ENCODE measurements at regions not wholly inside any gene's neighbourhood (a gene's known extent, or its start where the extent isn't known, plus 50 kb on each side); places are given as distances from the start of the nearest gene placed in this dataset.

DNA sequence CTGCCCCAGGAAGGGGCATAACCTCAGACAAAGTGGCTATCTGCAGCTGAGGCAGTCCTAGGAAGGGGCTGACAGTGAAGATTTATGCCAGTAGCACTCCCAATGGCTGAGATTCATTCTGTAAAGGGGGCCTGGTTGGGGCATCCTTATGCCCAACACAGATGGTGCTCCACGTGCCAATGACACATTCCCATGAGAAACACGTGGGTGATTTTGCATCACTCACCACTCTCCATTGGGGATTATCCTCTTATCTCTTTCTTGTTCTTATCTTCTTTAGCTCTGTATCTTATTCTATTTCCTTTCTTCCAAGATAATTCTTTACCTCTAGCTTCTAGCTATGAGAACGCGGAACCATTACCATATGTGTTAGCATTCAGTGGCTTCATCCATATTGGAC is 194.0 kb upstream of the TUT7 start:
- no peak for TF ChIP-seq CTCF (IDR thresholded peaks at IDR 0.05)
- no peak for TF ChIP-seq POLR2A (IDR thresholded peaks at IDR 0.05; ENCODE audit: low read depth)

Measured in esophagus muscularis mucosa (tissue), 3 donors.